GM12874 (cell line): ENCODE measurements at regions not wholly inside any gene's neighbourhood (a gene's known extent, or its start where the extent isn't known, plus 50 kb on each side); places are given as distances from the start of the nearest gene placed in this dataset.

Experiments used
- TF ChIP-seq, protein P1 (sequence below): IDR thresholded peaks from 2 replicates; pipeline ENCODE4 v1.5.1; 2011; ENCODE audit warnings: low read depth, mild to moderate bottlenecking, control low read depth, low read length, moderate library complexity; ENCODE audit not compliant: insufficient read depth

DNA sequence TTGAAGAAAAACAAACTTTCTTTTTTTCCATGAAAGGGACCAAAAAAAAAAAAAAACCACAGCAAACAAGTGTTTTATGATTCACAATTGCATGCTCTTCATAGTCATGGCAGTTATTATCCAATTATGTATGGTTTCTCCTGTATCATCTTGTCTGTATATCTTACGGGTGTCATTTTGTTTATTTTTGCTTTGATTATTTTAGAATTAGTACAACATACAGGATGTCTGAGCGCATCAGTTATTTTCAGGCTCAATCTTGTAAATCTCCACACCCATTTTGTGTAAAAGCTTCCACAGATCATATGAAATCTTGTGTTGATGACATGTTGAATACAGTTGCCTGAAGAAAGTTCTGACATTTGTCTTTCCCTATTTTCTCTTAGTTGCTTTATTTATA is 280.3 kb downstream of the KLF5 start:
- TF ChIP-seq, protein P1, sequence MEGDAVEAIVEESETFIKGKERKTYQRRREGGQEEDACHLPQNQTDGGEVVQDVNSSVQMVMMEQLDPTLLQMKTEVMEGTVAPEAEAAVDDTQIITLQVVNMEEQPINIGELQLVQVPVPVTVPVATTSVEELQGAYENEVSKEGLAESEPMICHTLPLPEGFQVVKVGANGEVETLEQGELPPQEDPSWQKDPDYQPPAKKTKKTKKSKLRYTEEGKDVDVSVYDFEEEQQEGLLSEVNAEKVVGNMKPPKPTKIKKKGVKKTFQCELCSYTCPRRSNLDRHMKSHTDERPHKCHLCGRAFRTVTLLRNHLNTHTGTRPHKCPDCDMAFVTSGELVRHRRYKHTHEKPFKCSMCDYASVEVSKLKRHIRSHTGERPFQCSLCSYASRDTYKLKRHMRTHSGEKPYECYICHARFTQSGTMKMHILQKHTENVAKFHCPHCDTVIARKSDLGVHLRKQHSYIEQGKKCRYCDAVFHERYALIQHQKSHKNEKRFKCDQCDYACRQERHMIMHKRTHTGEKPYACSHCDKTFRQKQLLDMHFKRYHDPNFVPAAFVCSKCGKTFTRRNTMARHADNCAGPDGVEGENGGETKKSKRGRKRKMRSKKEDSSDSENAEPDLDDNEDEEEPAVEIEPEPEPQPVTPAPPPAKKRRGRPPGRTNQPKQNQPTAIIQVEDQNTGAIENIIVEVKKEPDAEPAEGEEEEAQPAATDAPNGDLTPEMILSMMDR, result no peak

- TF ChIP-seq, protein P1, result no peak
These were observed 279.6 kb downstream of the KLF5 start for GRCh38 chr13:73338389-73338788.

GRCh38 chr13:73337532-73337931 is 278.7 kb downstream of the KLF5 start:
- TF ChIP-seq, protein P1, result no peak

GRCh38 chr13:73336773-73337172 is 278.0 kb downstream of the KLF5 start:
- TF ChIP-seq, protein P1, result no peak

- TF ChIP-seq, protein P1, result no peak
These were observed 277.1 kb downstream of the KLF5 start for GRCh38 chr13:73335944-73336343.

- TF ChIP-seq, protein P1, result no peak
These were observed 276.4 kb downstream of the KLF5 start for GRCh38 chr13:73335210-73335609.

DNA sequence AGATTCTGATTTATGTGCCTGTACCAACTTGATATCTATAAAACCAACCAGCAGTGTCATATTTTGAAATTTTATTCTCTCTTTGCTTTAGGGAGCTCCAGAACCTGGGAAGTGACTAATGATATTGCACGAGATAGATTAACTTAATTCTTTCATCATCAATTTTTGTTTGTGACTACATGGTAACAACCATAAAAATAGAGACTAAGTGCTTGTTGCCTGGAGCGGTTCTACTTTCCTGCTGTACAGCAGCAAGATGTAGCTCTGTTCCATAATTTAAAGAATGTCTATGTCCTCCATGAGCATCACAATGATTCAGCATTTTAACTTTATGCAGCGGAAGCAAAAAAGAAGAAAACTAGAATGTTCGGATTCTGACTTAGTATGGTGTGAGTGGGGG is 275.6 kb downstream of the KLF5 start:
- TF ChIP-seq, protein P1, result no peak

DNA sequence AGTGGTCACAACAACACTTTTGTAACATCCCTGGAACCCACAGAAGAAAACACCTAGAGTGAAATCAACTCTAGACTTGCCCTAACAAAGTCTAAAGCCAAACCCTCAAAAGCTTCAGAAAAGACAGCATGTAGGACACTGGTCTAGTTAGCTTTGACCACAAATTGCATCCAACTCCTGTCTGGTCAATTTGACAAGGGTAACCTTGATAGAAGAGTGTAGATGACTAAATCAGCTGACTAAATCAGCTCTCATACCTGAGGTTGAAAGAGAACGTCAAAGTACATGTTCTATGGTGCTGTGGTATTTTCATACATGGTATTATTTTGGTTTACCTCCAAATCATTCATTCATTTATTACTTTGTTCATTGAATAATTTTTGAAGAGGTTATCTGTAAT is 272.8 kb downstream of the KLF5 start:
- TF ChIP-seq, protein P1, result no peak
